MM.1S (cell line): ENCODE measurements at regions not wholly inside any gene's neighbourhood (a gene's known extent, or its start where the extent isn't known, plus 50 kb on each side); places are given as distances from the start of the nearest gene placed in this dataset.
"Not testable (repeated sequence)": the region's sequence is repeated elsewhere in the genome, so short reads cannot be mapped to it uniquely, and the experiment has no call there.

Source experiments
- DNase-seq: peaks from one replicate; pipeline ENCODE4 v3.0.0-alpha.2; 2015
- H2AFZ ChIP-seq: fragments of 300-600 bp; sonication (generic); 2 replicates; pipeline ENCODE4 v1.6.0; 2016; ENCODE audit warnings: antibody characterized with exemption, low read length
- H3F3A ChIP-seq: fragments of 300-600 bp; sonication (generic); 2 replicates; pipeline ENCODE4 v1.6.1; 2016; ENCODE audit warnings: mild to moderate bottlenecking, antibody characterized with exemption, low read length, moderate library complexity, mixed read lengths; ENCODE audit not compliant: insufficient read depth
- H3K27ac ChIP-seq: fragments of 300-600 bp; sonication (generic); 2 replicates; pipeline ENCODE4 v1.5.1; 2016; ENCODE audit warnings: mild to moderate bottlenecking, low read length
- H3K27me3 ChIP-seq: fragments of 300-600 bp; sonication (generic); replicated peaks from 2 replicates; pipeline ENCODE4 v1.6.0; 2016; ENCODE audit warnings: low read length; ENCODE audit not compliant: insufficient read depth
- H3K36me3 ChIP-seq: fragments of 300-600 bp; sonication (generic); replicated peaks from 2 replicates; pipeline ENCODE4 v1.6.1; 2016; ENCODE audit warnings: mild to moderate bottlenecking, low read length, mixed read lengths; ENCODE audit not compliant: insufficient read depth
- H3K4me1 ChIP-seq: fragments of 300-600 bp; sonication (generic); 2 replicates; pipeline ENCODE4 v1.6.1; 2016; ENCODE audit warnings: low read length, mixed read lengths
- H3K4me2 ChIP-seq: fragments of 300-600 bp; sonication (generic); 2 replicates; pipeline ENCODE4 v1.6.0; 2016; ENCODE audit warnings: low read depth, low read length
- H3K4me3 ChIP-seq: fragments of 300-600 bp; sonication (generic); 2 replicates; pipeline ENCODE4 v1.5.1; 2016; ENCODE audit warnings: low read length, mixed read lengths
- H3K79me2 ChIP-seq: fragments of 300-600 bp; sonication (generic); 2 replicates; pipeline ENCODE4 v1.6.1; 2016; ENCODE audit warnings: mixed run types, low read length, mixed read lengths
- H3K9ac ChIP-seq: fragments of 300-600 bp; sonication (generic); 2 replicates; pipeline ENCODE4 v1.6.1; 2016; ENCODE audit warnings: low read length, mixed read lengths
- H3K9me2 ChIP-seq: fragments of 300-600 bp; sonication (generic); replicated peaks from 2 replicates; pipeline ENCODE4 v1.6.1; 2016; ENCODE audit warnings: mild to moderate bottlenecking, low read length, mixed read lengths; ENCODE audit not compliant: insufficient read depth
- H3K9me3 ChIP-seq: fragments of 300-600 bp; sonication (generic); replicated peaks from 2 replicates; pipeline ENCODE4 v1.6.1; 2016; ENCODE audit warnings: mild to moderate bottlenecking, low read length, mixed read lengths; ENCODE audit not compliant: insufficient read depth
- H4K20me1 ChIP-seq: fragments of 300-600 bp; sonication (generic); 2 replicates; pipeline ENCODE4 v1.6.1; 2016; ENCODE audit warnings: mild to moderate bottlenecking, low read length, moderate library complexity, mixed read lengths; ENCODE audit not compliant: insufficient read depth
- EZH2 ChIP-seq: fragments of 300-600 bp; sonication (generic); optimal IDR thresholded peaks from 2 replicates; pipeline ENCODE3; 2017; ENCODE audit warnings: low read depth, mild to moderate bottlenecking, antibody characterized with exemption, low read length, mixed read lengths
- EZH2phosphoT487 ChIP-seq: fragments of 300-600 bp; sonication (generic); IDR thresholded peaks from 2 replicates; pipeline ENCODE4 v1.6.1; 2018; ENCODE audit warnings: antibody characterized with exemption, low read length
- TF ChIP-seq, protein P1 (sequence below): fragments of 300-600 bp; sonication (generic); IDR thresholded peaks from 2 replicates; pipeline ENCODE4 v1.5.1; 2016; ENCODE audit warnings: antibody characterized with exemption, low read length, mixed read lengths

DNA sequence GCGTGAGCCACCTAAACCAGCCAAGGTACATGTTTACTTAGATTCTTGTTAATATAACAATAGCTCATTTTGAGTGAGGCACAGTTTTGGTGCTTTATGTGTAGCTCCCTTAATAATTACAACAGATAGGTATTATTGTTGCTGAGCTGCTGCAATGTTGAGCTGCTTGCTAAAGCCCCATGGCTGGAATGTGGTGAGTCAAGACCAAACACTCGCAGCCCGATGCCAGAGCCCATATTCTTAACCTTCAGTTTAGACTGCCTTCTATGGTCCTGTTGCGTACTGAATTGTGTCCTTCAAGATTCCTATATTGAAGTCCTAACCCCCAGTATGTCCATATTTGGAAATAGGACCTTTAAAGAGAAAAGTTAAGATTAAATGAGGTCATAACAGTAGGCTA lies 407.1 kb downstream of the NEBL start:
- no peaks in the 10 kb centered on the region for H3F3A ChIP-seq
- no peak overlapping the region for H3K4me2 ChIP-seq
- H3K9me2 ChIP-seq = no peaks in the 10 kb centered on the region
- no peaks in the 10 kb centered on the region for H4K20me1 ChIP-seq
- TF ChIP-seq, protein P1, sequence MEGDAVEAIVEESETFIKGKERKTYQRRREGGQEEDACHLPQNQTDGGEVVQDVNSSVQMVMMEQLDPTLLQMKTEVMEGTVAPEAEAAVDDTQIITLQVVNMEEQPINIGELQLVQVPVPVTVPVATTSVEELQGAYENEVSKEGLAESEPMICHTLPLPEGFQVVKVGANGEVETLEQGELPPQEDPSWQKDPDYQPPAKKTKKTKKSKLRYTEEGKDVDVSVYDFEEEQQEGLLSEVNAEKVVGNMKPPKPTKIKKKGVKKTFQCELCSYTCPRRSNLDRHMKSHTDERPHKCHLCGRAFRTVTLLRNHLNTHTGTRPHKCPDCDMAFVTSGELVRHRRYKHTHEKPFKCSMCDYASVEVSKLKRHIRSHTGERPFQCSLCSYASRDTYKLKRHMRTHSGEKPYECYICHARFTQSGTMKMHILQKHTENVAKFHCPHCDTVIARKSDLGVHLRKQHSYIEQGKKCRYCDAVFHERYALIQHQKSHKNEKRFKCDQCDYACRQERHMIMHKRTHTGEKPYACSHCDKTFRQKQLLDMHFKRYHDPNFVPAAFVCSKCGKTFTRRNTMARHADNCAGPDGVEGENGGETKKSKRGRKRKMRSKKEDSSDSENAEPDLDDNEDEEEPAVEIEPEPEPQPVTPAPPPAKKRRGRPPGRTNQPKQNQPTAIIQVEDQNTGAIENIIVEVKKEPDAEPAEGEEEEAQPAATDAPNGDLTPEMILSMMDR = no peak
- TF ChIP-seq EZH2 (no peak), EZH2phosphoT487 (no peak)
- H3K4me1 ChIP-seq = no peaks in the 10 kb centered on the region
- H3K36me3 ChIP-seq = no peaks in the 10 kb centered on the region
- H3K27me3 ChIP-seq = no peaks in the 10 kb centered on the region
- no peak overlapping the region for H2AFZ ChIP-seq
- no peak for DNase-seq
- H3K4me3 ChIP-seq = no peak overlapping the region
- no peaks in the 10 kb centered on the region for H3K9me3 ChIP-seq
- H3K79me2 ChIP-seq = no peaks in the 10 kb centered on the region
- no peak overlapping the region for H3K9ac ChIP-seq
- no peak overlapping the region for H3K27ac ChIP-seq

DNA sequence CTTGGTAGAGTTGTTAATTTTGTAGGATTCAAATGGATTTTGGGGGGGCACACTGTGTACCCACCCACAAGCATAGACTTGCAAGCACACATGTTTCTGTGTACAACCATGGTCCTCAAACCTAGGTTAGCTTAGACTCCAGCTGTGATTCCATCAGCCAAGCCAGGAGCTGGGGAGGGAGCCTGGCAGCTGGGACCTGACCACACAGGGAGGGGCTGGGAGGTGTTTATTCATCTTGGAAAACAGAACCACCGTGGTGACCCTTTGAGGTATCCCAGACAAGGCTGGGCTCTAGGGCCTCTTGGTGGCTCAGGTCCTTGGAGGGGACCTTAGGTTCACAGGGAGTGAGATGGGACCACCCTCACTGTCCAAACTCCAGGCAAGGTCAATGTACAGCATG lies 410.3 kb downstream of the NEBL start:
- H3K4me2 ChIP-seq = no peak overlapping the region
- no peaks in the 10 kb centered on the region for H3K4me1 ChIP-seq

DNA sequence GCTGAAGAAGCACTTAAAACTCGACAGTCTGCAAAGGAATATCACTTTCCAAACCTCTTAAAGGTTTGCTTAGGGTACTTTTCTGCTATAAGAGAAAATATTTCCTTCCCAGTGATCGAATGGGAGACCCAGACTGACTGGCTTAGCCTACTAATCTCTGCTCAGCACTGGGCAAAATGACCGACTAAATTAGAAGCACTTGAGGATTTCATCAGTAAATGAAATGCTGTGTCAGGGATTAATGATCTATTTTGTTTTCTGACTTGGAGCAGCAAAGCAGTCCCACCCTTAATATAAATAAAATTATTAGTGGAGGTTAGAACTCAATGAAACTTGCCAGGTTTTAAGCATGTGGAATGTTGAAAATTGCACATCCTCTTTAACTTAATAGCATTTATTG lies 411.6 kb downstream of the NEBL start:
- H3F3A ChIP-seq = no peaks in the 10 kb centered on the region
- no peaks in the 10 kb centered on the region for H3K36me3 ChIP-seq
- H3K9me3 ChIP-seq = no peaks in the 10 kb centered on the region
- DNase-seq = no peak
- H4K20me1 ChIP-seq = no peaks in the 10 kb centered on the region
- no peak for TF ChIP-seq EZH2
- H3K27ac ChIP-seq = no peak overlapping the region
- H3K4me2 ChIP-seq = no peak overlapping the region
- H3K79me2 ChIP-seq = no peaks in the 10 kb centered on the region
- no peaks in the 10 kb centered on the region for H3K9me2 ChIP-seq
- H3K4me1 ChIP-seq = no peaks in the 10 kb centered on the region
- H3K27me3 ChIP-seq = no peaks in the 10 kb centered on the region
- H2AFZ ChIP-seq = no peak overlapping the region
- no peak overlapping the region for H3K9ac ChIP-seq
- no peak overlapping the region for H3K4me3 ChIP-seq

More for the DNA sequence above, 410.3 kb downstream of the NEBL start:
- H3K4me3 ChIP-seq = no peak overlapping the region
- no peak for DNase-seq
- H3K27me3 ChIP-seq = no peaks in the 10 kb centered on the region
- no peaks in the 10 kb centered on the region for H3K9me3 ChIP-seq
- no peak overlapping the region for H2AFZ ChIP-seq
- H3F3A ChIP-seq = no peaks in the 10 kb centered on the region
- H3K9me2 ChIP-seq = no peaks in the 10 kb centered on the region
- H3K36me3 ChIP-seq = no peaks in the 10 kb centered on the region
- no peaks in the 10 kb centered on the region for H3K79me2 ChIP-seq
- no peak for TF ChIP-seq EZH2phosphoT487
- TF ChIP-seq, protein P1 = no peak
- no peak for TF ChIP-seq EZH2
- no peak overlapping the region for H3K9ac ChIP-seq
- H4K20me1 ChIP-seq = no peaks in the 10 kb centered on the region
- H3K27ac ChIP-seq = no peak overlapping the region

DNA sequence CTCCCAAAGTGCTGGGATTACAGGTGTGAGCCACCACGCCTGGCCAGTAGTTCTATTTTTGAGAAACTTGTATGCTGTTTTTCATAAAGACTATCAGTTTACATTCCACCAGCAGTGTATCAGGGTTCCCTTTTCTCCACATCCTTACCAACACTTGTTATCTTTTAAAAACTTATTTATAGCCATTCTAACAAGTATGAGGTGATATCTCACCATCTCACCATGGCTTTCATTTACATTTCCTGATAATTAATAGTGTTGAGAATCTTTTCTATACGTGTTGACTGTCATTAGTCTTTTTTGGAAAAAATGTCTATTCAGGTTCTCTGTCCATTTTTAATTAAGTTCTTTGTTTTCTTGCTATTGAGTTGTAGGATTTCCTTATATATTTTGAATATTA lies 416.1 kb downstream of the NEBL start:
- Histone ChIP-seq H3F3A (no peaks in the 10 kb centered on the region), H3K4me2 (no peak overlapping the region), H2AFZ (no peak overlapping the region), H3K27ac (no peak overlapping the region), H3K4me3 (no peak overlapping the region), H3K9me3 (no peaks in the 10 kb centered on the region), H4K20me1 (no peaks in the 10 kb centered on the region), H3K36me3 (no peaks in the 10 kb centered on the region), H3K27me3 (no peaks in the 10 kb centered on the region), H3K79me2 (no peaks in the 10 kb centered on the region), H3K9me2 (no peaks in the 10 kb centered on the region), H3K4me1 (no peaks in the 10 kb centered on the region), H3K9ac (no peak overlapping the region)
- TF ChIP-seq EZH2 (no peak), EZH2phosphoT487 (no peak)
- TF ChIP-seq, protein P1 = no peak
- no peak for DNase-seq

DNA sequence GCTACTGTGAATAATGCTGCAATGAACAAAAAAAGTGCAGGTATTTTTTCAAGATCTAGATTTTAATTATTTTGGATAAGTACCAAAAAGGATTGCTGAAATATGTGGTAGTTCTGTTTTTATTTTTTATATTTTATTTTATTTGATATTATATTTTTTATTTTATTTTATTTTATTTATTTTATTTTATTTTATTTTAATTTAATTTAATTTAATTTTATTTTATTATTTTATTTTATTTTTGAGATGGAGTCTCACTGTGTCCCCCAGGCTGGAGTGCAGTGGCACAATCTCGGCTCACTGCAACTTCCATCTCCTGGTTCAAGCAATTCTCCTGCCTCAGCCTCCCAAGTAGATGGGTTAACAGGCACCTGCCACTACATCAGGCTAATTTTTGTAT lies 416.5 kb downstream of the NEBL start:
- not testable (repeated sequence) for H3K4me2 ChIP-seq, H3K36me3 ChIP-seq, H3K27ac ChIP-seq, H3K79me2 ChIP-seq, H3K4me3 ChIP-seq, DNase-seq, H3K9me2 ChIP-seq, H3F3A ChIP-seq, H3K9me3 ChIP-seq, H4K20me1 ChIP-seq, H2AFZ ChIP-seq, H3K4me1 ChIP-seq, H3K27me3 ChIP-seq, H3K9ac ChIP-seq
